Neutrophil (primary cell): ENCODE measurements at regions not wholly inside any gene's neighbourhood (a gene's known extent, or its start where the extent isn't known, plus 50 kb on each side); places are given as distances from the start of the nearest gene placed in this dataset.

Experiments used
- H3K27ac ChIP-seq: fragments of 200-600 bp; sonication (generic); 2 replicates; pipeline ENCODE4 v1.5.1; 2016; ENCODE audit warnings: mild to moderate bottlenecking, moderate library complexity
- H3K27me3 ChIP-seq: fragments of 200-600 bp; sonication (generic); 2 replicates; pipeline ENCODE4 v1.6.0; 2016; ENCODE audit warnings: mild to moderate bottlenecking
- H3K36me3 ChIP-seq: fragments of 200-600 bp; sonication (generic); 2 replicates; pipeline ENCODE4 v1.5.1; 2017
- H3K4me1 ChIP-seq, 2 experiments: fragments of 200-600 bp in 1 of 2; sonication (generic) in 1 of 2; 1 replicate in 1 of 2; 2 replicates in 1 of 2; pipeline versions ENCODE4 v1.5.1 to v1.6.1; 2013 to 2016; ENCODE audit warnings: low read depth in 1 of 2, low read length in 1 of 2, mild to moderate bottlenecking in 1 of 2, moderate library complexity in 1 of 2; ENCODE audit not compliant: control insufficient read depth in 1 of 2, insufficient read depth in 1 of 2
- H3K4me3 ChIP-seq, 2 experiments: fragments of 200-600 bp in 1 of 2; sonication (generic) in 1 of 2; 1 replicate in 1 of 2; 2 replicates in 1 of 2; pipeline ENCODE4 v1.5.1; 2013 to 2016; ENCODE audit warnings: low read depth in 1 of 2, low read length in 1 of 2, mild to moderate bottlenecking in 1 of 2, moderate library complexity in 1 of 2
- H3K9me3 ChIP-seq: fragments of 200-600 bp; sonication (generic); 2 replicates; pipeline ENCODE4 v1.5.1; 2016
- TF ChIP-seq, protein P1 (sequence below): fragments of 200-600 bp; sonication (generic); IDR thresholded peaks from 2 replicates; pipeline ENCODE4 v1.5.1; 2016; ENCODE audit warnings: antibody characterized with exemption

DNA sequence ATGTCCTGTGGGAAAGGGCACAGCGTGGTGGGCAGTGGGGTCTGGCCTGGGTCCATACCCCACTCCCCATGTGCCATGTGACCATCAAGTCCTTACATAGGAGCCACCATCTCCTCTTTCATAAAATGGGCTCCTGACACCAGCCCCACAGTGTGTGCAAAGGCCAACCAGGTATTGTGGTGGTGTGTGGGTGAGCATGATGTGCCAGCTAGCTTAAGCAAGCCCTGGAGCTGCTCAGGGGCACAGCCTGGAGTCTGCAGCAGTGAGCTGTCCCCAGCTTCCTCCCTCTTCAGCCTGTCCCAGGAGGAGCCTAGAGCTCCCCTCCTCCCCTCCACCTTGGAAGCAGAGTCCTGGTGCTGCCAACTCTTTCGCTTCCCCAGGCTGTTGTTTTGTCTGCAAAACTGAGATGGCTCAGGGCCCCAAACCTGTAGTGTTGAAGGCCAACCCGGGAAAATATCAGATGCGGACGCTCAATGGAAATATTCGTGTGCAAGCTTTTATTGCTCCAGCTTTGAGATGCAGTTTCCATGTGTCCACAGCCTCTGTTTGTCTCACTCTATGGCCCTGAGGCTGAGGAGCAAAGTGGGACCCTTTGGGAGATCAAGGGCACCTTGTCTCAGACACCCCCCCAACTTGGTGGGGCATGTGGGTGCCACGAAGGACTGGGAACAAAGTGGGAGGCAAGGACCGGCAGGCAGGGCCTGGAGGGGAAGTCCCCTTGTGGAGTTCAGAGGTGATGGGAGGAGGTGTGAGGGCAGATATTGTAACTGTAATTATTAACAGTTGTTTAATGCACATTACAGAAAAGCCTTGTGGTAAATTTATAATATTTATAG is 92.6 kb downstream of the CTTN start:
- Histone ChIP-seq H3K27me3 (no peaks in the 10 kb centered on the region), H3K4me1 (peaks cover 5 to 8% of the 10 kb centered on the region in 2 experiments), H3K9me3 (no peaks in the 10 kb centered on the region), H3K36me3 (no peaks in the 10 kb centered on the region), H3K4me3 (no peak overlapping the region), H3K27ac (no peak overlapping the region)
- TF ChIP-seq, protein P1, sequence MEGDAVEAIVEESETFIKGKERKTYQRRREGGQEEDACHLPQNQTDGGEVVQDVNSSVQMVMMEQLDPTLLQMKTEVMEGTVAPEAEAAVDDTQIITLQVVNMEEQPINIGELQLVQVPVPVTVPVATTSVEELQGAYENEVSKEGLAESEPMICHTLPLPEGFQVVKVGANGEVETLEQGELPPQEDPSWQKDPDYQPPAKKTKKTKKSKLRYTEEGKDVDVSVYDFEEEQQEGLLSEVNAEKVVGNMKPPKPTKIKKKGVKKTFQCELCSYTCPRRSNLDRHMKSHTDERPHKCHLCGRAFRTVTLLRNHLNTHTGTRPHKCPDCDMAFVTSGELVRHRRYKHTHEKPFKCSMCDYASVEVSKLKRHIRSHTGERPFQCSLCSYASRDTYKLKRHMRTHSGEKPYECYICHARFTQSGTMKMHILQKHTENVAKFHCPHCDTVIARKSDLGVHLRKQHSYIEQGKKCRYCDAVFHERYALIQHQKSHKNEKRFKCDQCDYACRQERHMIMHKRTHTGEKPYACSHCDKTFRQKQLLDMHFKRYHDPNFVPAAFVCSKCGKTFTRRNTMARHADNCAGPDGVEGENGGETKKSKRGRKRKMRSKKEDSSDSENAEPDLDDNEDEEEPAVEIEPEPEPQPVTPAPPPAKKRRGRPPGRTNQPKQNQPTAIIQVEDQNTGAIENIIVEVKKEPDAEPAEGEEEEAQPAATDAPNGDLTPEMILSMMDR: no peak

DNA sequence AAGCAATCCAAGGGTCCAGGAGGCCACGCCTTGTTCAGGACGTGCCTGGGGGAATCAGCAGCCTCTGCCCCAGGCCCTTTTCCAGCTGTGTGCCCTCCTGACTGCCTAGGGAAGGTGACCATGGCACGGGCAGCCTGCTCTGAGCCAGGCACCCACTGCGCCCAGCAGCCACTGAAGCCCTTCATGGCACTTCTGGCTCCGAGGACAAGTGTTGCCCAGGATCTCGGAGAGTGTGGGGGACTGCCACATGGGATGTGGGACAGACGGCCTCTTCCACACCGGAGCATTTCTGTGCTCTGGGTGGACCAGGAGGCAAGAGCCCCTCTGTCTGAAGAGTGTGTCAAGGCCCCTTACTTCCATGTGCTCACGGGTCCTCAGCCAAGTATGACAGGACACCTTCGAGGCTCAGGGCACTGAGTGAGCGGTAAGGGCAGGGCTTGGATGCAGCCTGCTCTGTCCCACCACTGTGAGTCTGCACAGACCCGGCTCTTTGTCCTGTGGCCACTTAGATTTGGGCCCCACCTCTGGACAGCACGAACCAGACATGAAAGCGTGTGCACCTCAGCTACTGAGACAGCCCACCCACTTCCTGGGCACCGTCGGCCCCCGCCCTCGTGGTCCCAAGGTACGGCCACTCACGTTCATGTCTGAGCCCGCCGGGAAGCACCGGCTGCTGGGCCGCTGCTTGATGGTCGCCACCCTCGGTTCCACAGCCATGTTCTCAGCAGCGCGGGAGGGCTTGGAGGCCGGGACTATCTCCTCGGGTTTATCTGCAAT is 93.6 kb downstream of the CTTN start:
- H3K4me3 ChIP-seq: no peak overlapping the region
- no peak overlapping the region for H3K27ac ChIP-seq
- TF ChIP-seq, protein P1: no peak
- H3K27me3 ChIP-seq: no peaks in the 10 kb centered on the region
- H3K4me1 ChIP-seq: peaks cover 5 to 8% of the 10 kb centered on the region in 2 experiments
- no peaks in the 10 kb centered on the region for H3K36me3 ChIP-seq
- no peaks in the 10 kb centered on the region for H3K9me3 ChIP-seq

DNA sequence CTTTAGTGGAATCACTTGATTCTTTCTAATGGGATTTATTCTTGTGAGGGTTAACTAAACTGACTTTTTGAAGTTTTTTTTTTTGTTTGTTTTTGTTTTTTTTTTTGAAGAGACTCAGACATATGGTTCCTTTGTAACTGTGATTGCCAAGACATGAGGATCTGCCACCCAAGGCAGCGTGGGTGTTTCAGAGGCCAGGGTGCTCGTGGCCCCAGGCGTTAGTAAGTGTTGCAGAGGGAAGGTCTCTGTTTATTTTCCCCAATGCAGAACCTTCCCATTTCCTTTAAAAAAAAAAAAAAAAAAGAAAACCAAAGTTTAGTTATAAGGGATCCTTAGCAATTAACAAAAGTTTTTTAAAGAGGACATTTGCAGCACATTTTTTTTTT is 94.8 kb downstream of the CTTN start:
- Histone ChIP-seq H3K27me3 (no peaks in the 10 kb centered on the region), H3K4me3 (no peak overlapping the region), H3K36me3 (no peaks in the 10 kb centered on the region), H3K9me3 (no peaks in the 10 kb centered on the region), H3K27ac (no peak overlapping the region), H3K4me1 (peaks cover 5 to 8% of the 10 kb centered on the region in 2 experiments)
- TF ChIP-seq, protein P1: no peak

DNA sequence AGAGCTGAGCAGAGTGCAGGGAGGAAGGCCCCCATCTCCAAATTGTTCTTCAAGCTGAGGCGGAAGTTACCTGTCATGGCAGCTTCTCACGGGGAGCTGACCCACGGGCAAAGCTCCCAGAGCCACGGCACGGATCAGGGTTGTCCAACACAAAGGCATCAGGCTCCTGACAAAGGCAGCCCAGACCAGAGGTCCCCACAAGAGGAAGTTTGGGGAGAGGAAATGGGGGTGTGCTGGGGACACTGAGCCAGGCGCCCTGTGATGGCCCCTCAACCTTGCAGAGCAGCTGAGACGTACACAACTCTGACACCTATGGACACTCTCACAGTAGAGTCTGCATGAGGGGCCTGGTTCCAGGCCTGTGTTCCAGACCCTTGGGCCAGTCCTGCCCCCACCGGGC is 95.6 kb downstream of the CTTN start:
- TF ChIP-seq, protein P1: no peak
- Histone ChIP-seq H3K9me3 (no peaks in the 10 kb centered on the region), H3K4me3 (no peak overlapping the region), H3K36me3 (no peaks in the 10 kb centered on the region), H3K4me1 (peaks cover 5 to 8% of the 10 kb centered on the region in 2 experiments), H3K27ac (no peak overlapping the region), H3K27me3 (no peaks in the 10 kb centered on the region)

DNA sequence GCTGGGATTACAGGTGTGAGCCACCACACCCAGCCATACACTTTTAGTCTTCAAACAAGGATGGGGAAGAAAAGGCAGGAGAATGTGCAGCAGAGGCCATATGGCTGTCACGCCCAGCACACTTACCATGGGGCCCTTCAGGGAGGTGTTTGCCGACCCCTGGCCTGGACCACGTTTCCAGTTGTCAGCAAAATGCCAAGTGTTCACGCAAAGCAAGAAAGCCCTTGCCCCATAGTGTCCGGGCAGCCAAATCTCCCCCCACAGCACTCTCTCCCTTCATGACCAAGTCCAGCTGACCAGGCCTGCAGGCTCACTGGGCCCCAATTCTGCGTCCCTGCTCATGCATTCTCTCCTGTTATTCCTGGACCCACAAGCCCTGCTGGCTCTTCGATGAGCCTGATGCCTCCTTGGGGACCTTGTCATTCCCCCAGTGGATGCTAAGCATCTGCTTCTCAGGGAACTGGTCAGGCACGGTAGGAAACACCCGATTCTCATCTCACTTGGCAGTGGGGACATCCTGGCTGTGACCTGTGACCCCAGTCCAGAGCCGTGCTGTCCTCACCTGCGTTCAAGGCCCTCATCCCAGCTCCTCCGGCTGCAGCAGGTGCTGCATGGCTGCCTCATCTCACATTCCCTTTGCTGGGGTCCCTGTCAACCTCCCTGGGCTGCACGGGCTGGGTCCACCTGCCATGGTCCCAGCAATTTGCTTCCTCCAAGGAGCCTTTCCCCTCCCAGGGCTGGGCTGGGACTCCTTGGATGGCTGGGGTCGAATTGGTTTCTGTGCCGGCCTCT is 96.4 kb downstream of the CTTN start:
- Histone ChIP-seq H3K4me3 (no peak overlapping the region), H3K9me3 (no peaks in the 10 kb centered on the region), H3K27ac (no peak overlapping the region), H3K4me1 (peaks cover 5 to 8% of the 10 kb centered on the region in 2 experiments), H3K36me3 (no peaks in the 10 kb centered on the region), H3K27me3 (no peaks in the 10 kb centered on the region)
- TF ChIP-seq, protein P1: no peak
